Superior temporal gyrus (tissue), 1 donor: ENCODE measurements at regions not wholly inside any gene's neighbourhood (a gene's known extent, or its start where the extent isn't known, plus 50 kb on each side); places are given as distances from the start of the nearest gene placed in this dataset.
"Not testable (repeated sequence)": the region's sequence is repeated elsewhere in the genome, so short reads cannot be mapped to it uniquely, and the experiment has no call there.

Experiments used
- DNase-seq: peaks from one replicate; pipeline ENCODE4 v3.0.0-alpha.2; 2016; ENCODE audit errors: extremely low spot score

GRCh38 chr10:10680496-10680895 lies 337.2 kb upstream of the CELF2 start:
- DNase-seq, result no peak

DNA sequence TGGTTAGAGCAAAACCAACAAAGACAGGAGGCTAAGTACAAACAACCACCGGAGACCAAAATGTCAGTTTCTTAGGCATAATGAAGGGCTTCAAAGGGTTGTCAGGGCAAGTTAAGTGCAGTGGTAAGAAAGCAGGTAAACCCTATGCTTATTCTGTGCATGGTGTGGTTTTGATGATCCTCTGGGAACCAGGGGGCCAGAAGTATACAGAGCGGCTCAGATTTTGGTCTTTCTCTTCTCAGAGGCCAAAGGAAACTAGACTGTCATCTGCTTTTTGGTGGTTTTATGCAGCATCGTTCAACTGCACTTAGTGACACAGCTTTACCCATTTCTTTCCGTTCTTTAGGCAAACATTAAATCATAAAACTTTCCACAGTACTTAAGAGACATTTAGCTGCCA lies 332.7 kb upstream of the CELF2 start:
- DNase-seq, result no peak

GRCh38 chr10:10685566-10685965 lies 332.1 kb upstream of the CELF2 start:
- no peak for DNase-seq

- peak; percentile 43 for DNase-seq
Observed at GRCh38 chr10:10687751-10688150, 329.9 kb upstream of the CELF2 start.

DNA sequence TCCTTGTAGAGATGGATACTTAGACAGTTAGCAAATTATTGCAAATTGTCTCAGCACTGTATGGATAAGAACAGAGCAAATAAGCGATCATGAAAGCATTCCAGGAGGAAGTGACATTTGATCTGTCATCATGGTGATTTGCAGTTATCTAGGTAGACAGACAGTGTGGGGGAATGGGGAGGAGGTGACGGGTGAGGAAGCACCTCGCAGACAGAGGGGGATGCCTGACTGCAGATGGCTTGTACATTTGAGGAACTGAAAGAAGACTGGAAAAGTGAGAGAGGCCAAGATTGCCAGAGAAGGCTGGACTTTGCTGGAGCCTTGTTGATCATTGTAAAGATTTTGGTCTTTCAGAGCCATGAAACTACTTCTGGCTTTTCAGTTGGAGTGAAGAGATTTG lies 318.2 kb upstream of the CELF2 start:
- DNase-seq, result no peak

GRCh38 chr10:10701084-10701611 lies 316.5 kb upstream of the CELF2 start:
- no peak for DNase-seq

GRCh38 chr10:10702211-10702610 lies 315.5 kb upstream of the CELF2 start:
- no peak for DNase-seq

DNA sequence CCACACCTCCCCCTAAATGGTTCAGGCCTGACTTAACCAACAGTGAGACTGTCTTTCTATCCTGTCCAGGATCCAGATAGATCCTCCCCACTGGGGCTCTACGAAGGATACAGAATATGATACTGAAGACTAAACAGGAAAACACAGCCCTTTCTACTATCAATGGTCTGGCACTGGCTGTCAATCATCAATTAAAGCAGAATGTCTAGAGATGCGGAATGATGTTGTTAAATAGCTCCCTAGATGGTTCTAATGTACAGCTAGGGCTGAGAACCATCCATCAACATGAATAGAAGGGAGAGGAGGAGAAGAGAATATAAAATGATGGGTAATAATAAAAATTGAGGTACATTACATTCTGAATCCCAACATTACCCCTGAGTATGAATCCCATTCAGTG lies 314.3 kb upstream of the CELF2 start:
- no peak for DNase-seq

- no peak for DNase-seq
Observed at GRCh38 chr10:10712155-10712704, 305.4 kb upstream of the CELF2 start.

- DNase-seq, result no peak
Observed at GRCh38 chr10:10714327-10714726, 303.3 kb upstream of the CELF2 start.

DNA sequence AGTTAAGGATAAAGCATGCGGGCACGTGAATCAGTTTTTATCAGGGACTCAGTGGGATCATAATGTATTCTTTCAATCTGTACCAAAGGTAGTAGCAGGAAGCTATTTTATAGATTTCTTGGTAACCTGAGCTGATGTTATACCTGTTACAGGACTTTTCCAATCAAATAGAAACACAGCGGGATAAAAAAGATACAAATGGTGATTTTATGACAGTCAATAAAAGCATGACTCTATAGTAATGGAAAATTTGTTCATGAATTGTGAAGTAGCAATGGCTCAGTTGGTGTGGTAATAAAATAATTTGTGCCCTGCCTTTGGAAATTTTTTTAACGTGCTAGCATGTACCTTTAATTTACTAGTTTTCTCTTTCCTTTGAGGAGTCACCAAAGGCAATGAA lies 300.7 kb upstream of the CELF2 start:
- no peak for DNase-seq

DNA sequence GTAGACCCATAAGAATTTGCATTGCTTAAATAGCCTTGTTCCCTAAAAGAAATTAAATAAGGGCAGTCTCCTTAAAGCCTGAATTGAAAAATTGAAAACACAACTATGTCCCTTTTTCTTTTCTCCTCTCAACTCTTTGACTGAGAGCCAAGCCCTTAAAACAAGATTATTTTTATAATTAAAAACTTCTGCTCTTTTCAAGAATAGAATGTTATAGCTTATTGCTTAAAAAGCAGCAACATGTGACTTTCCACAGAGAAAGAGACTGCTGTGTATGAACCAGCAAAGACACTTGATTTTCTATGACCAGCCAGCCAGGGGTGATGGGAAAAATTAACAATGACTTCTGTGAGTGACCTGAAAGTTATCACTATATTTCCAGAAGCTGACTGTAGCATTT lies 295.2 kb upstream of the CELF2 start:
- DNase-seq, result no peak

DNA sequence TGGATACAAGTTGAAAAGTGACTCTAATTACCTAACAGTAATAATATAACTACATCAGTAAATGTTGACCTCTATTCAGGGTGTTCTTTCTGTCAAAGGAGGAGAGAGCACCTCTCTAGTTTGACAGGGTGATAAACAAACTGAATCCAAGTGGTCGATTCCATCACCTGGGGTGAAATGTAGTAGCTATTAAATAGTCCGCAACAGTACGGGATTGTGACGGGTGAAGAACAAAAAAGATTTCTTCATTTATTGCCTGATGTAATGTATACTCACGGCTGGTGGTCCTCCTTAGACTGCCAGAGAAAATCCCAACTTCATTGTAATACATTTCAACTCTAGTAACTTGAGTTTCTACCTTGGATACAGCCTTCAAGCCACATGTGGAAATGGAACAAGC lies 292.5 kb upstream of the CELF2 start:
- no peak for DNase-seq

GRCh38 chr10:10726101-10726500 lies 291.6 kb upstream of the CELF2 start:
- no peak for DNase-seq

- not testable (repeated sequence) for DNase-seq
Observed at GRCh38 chr10:10727411-10727810, 290.3 kb upstream of the CELF2 start.

DNA sequence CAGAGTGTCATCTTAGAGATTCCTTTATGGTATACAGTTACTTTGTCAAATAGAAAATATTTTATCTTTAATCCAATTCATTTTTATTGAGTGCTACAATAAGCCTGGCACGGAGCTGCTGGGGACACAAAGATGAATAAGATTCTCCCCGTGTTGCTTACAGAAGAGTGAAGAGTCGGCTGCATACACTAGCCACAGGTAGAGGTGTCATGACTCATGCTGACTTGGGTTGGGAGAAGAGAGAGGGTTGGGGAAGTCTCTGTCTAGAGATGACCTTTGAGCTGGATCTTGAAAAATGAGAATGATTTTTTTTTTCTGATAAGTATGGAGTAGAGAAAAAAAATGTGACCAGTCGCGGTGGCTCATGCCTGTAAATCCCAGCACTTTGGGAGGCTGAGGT lies 289.9 kb upstream of the CELF2 start:
- DNase-seq, result no peak

DNA sequence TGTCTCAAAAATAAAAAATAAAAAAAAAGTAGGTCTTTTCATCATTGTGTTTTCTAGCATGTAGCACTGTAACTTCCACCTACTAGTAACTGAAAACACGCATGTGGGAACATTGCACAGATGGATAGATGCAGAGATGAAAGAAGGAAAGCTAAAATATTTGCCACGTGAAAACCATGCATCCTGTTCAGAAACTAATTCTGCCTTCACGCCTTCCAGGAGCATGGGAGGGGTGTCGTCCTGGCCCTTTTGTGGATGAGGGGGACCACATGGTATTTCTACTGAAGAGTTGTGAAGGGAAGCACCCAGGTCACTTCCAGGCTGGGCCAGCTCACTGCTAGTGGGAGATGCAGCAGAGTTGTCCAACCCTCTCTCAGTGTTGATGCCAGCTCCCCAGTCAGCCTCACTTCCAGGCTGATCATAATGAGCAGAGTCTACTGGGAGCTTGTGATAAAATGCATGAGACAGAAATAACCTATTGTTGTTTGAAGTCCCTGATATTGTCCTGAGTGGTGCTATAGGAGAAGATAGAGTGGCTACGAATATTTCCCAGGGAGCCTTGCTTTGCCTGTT lies 287.1 kb upstream of the CELF2 start:
- DNase-seq, result peak; percentile 33

- no peak for DNase-seq
Observed at GRCh38 chr10:10731366-10731765, 286.3 kb upstream of the CELF2 start.

DNA sequence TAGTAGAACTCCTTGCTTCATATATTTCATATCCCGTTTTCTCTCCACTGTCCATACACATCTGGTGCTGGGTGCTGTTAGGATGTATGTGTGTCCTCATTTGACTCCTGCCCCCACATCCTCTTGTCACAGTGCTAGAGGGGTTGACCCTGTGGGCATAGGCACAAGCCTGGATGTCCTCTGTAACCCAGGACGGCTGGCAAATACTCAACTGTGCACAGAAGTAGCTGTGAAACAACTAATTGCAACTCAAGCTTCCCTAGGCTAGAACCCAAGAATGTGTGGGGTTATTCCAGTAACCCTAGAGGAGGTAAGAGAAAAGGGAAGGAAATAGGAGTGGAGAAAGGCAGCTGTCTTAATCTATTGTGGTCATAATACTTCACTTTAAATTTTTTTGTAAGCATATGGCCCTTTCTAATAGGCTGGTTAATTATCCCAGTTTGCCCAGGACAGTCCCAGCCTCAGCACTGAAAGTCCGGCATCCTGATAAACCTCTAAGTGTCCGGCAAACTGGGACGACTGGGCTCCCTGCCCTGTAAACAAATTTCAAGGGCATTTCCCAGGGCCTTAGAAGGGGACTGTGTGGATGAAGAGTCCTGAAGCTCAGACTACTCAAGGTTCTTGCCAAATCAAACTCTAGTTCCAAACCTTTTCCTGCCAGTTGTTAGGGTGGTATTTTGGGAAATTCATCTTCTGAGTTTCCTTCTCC lies 283.2 kb upstream of the CELF2 start:
- no peak for DNase-seq

GRCh38 chr10:10745291-10745690 lies 272.4 kb upstream of the CELF2 start:
- DNase-seq, result no peak

DNA sequence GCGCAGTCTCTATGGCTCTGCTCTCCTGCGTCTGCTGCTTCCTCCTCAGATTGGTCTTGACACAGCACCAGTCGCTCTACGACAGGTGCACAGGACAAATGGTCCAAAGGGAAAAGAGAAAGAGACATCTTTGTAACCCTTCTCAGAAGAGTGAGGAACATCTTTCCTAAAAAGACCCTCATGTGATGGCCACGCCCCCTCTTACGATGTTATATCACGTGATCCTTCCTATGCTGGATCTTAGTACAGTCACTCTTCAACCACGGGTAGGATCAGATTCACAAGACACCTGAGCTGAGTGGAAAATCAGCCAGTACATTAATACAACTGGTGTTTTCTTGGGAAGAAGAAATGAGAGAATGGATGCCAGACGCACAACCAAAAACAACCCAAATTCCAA lies 262.2 kb upstream of the CELF2 start:
- no peak for DNase-seq

DNA sequence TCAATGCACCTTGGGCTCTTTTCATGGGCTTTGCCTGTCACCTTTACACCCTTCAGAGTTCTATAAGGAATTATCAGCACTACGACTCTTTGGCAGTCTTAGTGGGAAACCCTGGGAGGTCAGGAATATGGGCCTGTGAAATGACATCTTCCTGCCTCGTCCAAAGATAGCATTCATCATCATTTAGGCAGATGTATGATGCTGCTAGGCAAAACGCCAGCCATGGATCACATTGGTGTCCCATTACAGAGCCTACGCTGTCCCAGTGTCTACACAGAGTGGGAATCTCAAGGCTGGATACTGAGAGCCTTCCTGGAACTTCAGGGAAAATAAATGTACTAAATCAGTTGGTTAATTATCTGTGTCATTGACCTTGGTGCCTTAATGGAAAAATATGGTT lies 259.4 kb upstream of the CELF2 start:
- DNase-seq, result no peak

DNA sequence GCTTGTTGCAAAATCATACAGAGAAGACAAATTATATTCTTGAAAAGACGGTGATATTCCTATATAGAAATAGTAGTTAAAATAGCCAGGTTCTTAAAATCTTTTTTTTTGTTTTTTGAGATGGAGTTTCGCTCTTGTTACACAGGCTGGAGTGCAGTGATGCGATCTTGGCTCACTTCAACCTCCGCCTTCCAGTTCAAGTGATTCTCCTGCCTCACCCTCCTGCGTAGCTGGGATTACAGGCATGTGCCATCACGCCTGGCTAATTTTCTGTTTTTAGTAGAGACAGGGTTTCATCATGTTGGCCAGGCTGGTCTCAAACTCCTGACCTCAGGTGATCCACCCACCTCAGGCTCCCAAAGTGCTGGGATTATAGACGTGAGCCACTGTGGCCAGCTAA lies 257.9 kb upstream of the CELF2 start:
- not testable (repeated sequence) for DNase-seq
